HepG2 (cell line): ENCODE measurements at regions not wholly inside any gene's neighbourhood (a gene's known extent, or its start where the extent isn't known, plus 50 kb on each side); places are given as distances from the start of the nearest gene placed in this dataset.

Experiments
- ATAC-seq: fragments of 200-7000 bp; cut with Tn5 transposase; 3 replicates; pipeline ENCODE4 v1.9.1; 2020; ENCODE audit warnings: mild to moderate bottlenecking, moderate library complexity
- BruUV-seq: library from RNA; stranded (reverse); fragments of 400-500 nt; replicated peaks from 2 replicates; lab custom pipeline; 2021; lab: Mats Ljungman, UMichigan
- CTCF ChIA-PET: fragments of 300-600 bp; formaldehyde crosslinking; extraction: SDS; loops from one replicate; lab custom pipeline; 2021; ENCODE audit warnings: low total read pairs, inconsistent platforms, low intra/inter-chr PET ratio; lab: Yijun Ruan, JAX
- POLR2A ChIA-PET: fragments of 350-600 bp; sonication (Branson Sonifier 250); formaldehyde crosslinking; loops from one replicate; lab custom pipeline; 2020; ENCODE audit warnings: antibody characterized with exemption, inconsistent platforms; lab: Yijun Ruan, JAX
- DNase-seq: peaks from one replicate; pipeline ENCODE4 v3.0.0-alpha.2; 2015; ENCODE audit warnings: low spot score
- FAIRE-seq: peaks from 3 replicates; lab custom pipeline; 2011; peaks lifted over from hg19 to GRCh38; lab: Jason Lieb, UNC
- H2AFZ ChIP-seq: one replicate; pipeline ENCODE4 v1.6.1; 2011; ENCODE audit warnings: low read length, inconsistent platforms
- H3K27ac ChIP-seq: fragments of 300-600 bp; 3 replicates; pipeline ENCODE4 v1.8.0; 2011; ENCODE audit warnings: mixed run types, mild to moderate bottlenecking, mixed read lengths, low read length, inconsistent platforms; ENCODE audit not compliant: insufficient read depth; ENCODE audit errors: extremely low read length
- H3K27me3 ChIP-seq, 2 experiments: fragments of 200-600 bp in 1 of 2; 2 replicates in 1 of 2; 3 replicates in 1 of 2; pipeline versions ENCODE4 v1.6.0 to v1.8.0; 2011; ENCODE audit warnings: low read length in 2 of 2, mild to moderate bottlenecking in 2 of 2, moderate library complexity in 2 of 2, inconsistent platforms in 1 of 2; ENCODE audit not compliant: insufficient read depth in 2 of 2, control insufficient read depth in 1 of 2
- H3K36me3 ChIP-seq, 2 experiments: fragments of 200-600 bp in 1 of 2; replicated peaks in 1 of 2; 2 replicates in 1 of 2; 3 replicates in 1 of 2; pipeline versions ENCODE4 v1.5.1 to v1.8.0; 2011; ENCODE audit warnings: low read length in 2 of 2, inconsistent platforms in 1 of 2; ENCODE audit not compliant: insufficient read depth in 2 of 2, control insufficient read depth in 1 of 2
- H3K4me1 ChIP-seq: 2 replicates; pipeline ENCODE4 v1.5.1; 2012; ENCODE audit warnings: low read length, inconsistent platforms; ENCODE audit not compliant: insufficient read depth
- H3K4me2 ChIP-seq: 2 replicates; pipeline ENCODE4 v1.6.0; 2011; ENCODE audit warnings: low read depth, low read length, inconsistent platforms
- H3K4me3 ChIP-seq, 3 experiments: fragments of 200-600 bp in 1 of 3; sonication (generic), shearing (Covaris generic) in 1 of 3; replicated peaks in 1 of 3; 2 replicates each; pipeline ENCODE4 v1.5.1; 2011 to 2016; ENCODE audit warnings: low read length in 3 of 3, inconsistent platforms in 2 of 3, low read depth in 2 of 3, mild to moderate bottlenecking in 2 of 3, control low read depth in 1 of 3, mixed read lengths in 1 of 3; ENCODE audit not compliant: insufficient read depth in 1 of 3
- H3K79me2 ChIP-seq: one replicate; pipeline ENCODE4 v1.6.1; 2011; ENCODE audit warnings: low read length, inconsistent platforms; ENCODE audit not compliant: insufficient read depth
- H3K9ac ChIP-seq: 2 replicates; pipeline ENCODE4 v1.6.0; 2011; ENCODE audit warnings: mild to moderate bottlenecking, low read depth, low read length, inconsistent platforms; ENCODE audit not compliant: insufficient read depth
- H3K9me3 ChIP-seq: 2 replicates; pipeline ENCODE4 v1.5.1; 2012; ENCODE audit warnings: mild to moderate bottlenecking, low read length
- H4K20me1 ChIP-seq: 2 replicates; pipeline ENCODE4 v1.6.0; 2011; ENCODE audit warnings: inconsistent platforms, mild to moderate bottlenecking, low read length, moderate library complexity; ENCODE audit not compliant: insufficient read depth
- CENPX ChIP-seq: sonication (generic); formaldehyde crosslinking; IDR thresholded peaks from 2 replicates; pipeline ENCODE4 v1.9.0; 2021; ENCODE audit warnings: mild to moderate bottlenecking, missing genetic modification reagents, moderate library complexity
- E2F1 ChIP-seq: sonication (generic); formaldehyde crosslinking; IDR thresholded peaks from 2 replicates; pipeline ENCODE4 v1.5.0; 2020; ENCODE audit warnings: missing genetic modification reagents
- FOSL2 ChIP-seq: sonication (generic); formaldehyde crosslinking; IDR thresholded peaks from 2 replicates; pipeline ENCODE4 v1.4.0; 2020; ENCODE audit warnings: missing genetic modification reagents
- MTA3 ChIP-seq: sonication (generic); formaldehyde crosslinking; IDR thresholded peaks from 2 replicates; pipeline ENCODE4 v1.4.0; 2020; ENCODE audit warnings: missing genetic modification reagents
- MTF1 ChIP-seq: sonication (generic); formaldehyde crosslinking; IDR thresholded peaks from 2 replicates; pipeline ENCODE4 v1.5.0; 2020; ENCODE audit warnings: missing genetic modification reagents
- NBN ChIP-seq: fragments of 450-650 bp; conservative IDR thresholded peaks from 2 replicates; pipeline ENCODE4 v1.6.1; 2017
- NR3C1 ChIP-seq: sonication (generic); formaldehyde crosslinking; IDR thresholded peaks from 2 replicates; pipeline ENCODE4 v1.4.0; 2020; ENCODE audit warnings: missing genetic modification reagents
- POGK ChIP-seq: sonication (generic); formaldehyde crosslinking; conservative IDR thresholded peaks from 2 replicates; pipeline ENCODE4 v1.8.0; 2022; ENCODE audit warnings: mild to moderate bottlenecking, moderate library complexity, missing genetic modification reagents
- SAFB2 ChIP-seq: sonication (generic); formaldehyde crosslinking; IDR thresholded peaks from 2 replicates; pipeline ENCODE4 v1.5.1; 2020; ENCODE audit warnings: missing genetic modification reagents, low read depth, mild to moderate bottlenecking, borderline replicate concordance
- ZGPAT ChIP-seq: IDR thresholded peaks from 2 replicates; pipeline ENCODE4 v1.6.1; 2016; ENCODE audit warnings: mild to moderate bottlenecking
- ZNF280D ChIP-seq: sonication (generic); formaldehyde crosslinking; IDR thresholded peaks from 2 replicates; pipeline ENCODE4 v1.5.1; 2020; ENCODE audit warnings: mild to moderate bottlenecking, missing genetic modification reagents
- ZNF513 ChIP-seq: sonication (generic); formaldehyde crosslinking; conservative IDR thresholded peaks from 2 replicates; pipeline ENCODE4 v1.5.0; 2020; ENCODE audit warnings: missing genetic modification reagents
- WGBS: methylation state at CpG from one replicate; pipeline ENCODE4 v1.1.6; 2017; ENCODE audit warnings: low lambda C conversion rate; 5-methylcytosine and 5-hydroxymethylcytosine counted together
- in situ Hi-C: cut with HindIII; loops from 2 replicates; pipeline ENCODE4 v1.10.0; 2017; ENCODE audit warnings: low pct_unique_long_range_greater_than_20kb; ENCODE audit not compliant: extremely low pct_ligation_motif_present
- intact Hi-C: fragments of 100-400 bp; cut with micrococcal nuclease; formaldehyde crosslinking; loops from one replicate; pipeline ENCODE4 v1.10.0; 2022; ENCODE audit not compliant: unreplicated experiment

- TF ChIP-seq CENPX (no peak), ZGPAT (no peak), NBN (no peak), SAFB2 (CRISPR knock-in tag) (no peak), FOSL2 (no peak)
These were observed 263.4 kb upstream of the SNX7 start (continued) for GRCh38 chr1:98398092-98398491.

- H3K4me2 ChIP-seq: no peak overlapping the region
- no peak overlapping the region for H2AFZ ChIP-seq
- TF ChIP-seq E2F1 (CRISPR knock-in tag) (no peak), MTF1 (CRISPR knock-in tag) (no peak), ZNF280D (CRISPR knock-in tag) (no peak), MTA3 (CRISPR knock-in tag) (no peak), POGK (CRISPR knock-in tag) (no peak), NR3C1 (CRISPR knock-in tag) (no peak), ZNF513 (CRISPR knock-in tag) (no peak)
- no peak overlapping the region for H3K4me3 ChIP-seq
- H3K9ac ChIP-seq: no peak overlapping the region
- no peak for ATAC-seq
- H3K36me3 ChIP-seq: no peaks in the 10 kb centered on the region
- FAIRE-seq: no peak
- intact Hi-C loops (no loop called here), in situ Hi-C loops (no loop called here)
- no peaks in the 10 kb centered on the region for H3K79me2 ChIP-seq
- H3K27ac ChIP-seq: no peak overlapping the region
- BruUV-seq: no TSS peak
- H3K27me3 ChIP-seq: no peaks in the 10 kb centered on the region
- POLR2A ChIA-PET: no interaction called here
- no peaks in the 10 kb centered on the region for H3K4me1 ChIP-seq
- H4K20me1 ChIP-seq: no peaks in the 10 kb centered on the region
- DNase-seq: no peak
- WGBS: 25% methylated on average over 2 of the region's 2 CpGs
- CTCF ChIA-PET: no interaction called here
- no peaks in the 10 kb centered on the region for H3K9me3 ChIP-seq
These were observed 267.8 kb upstream of the SNX7 start for GRCh38 chr1:98393719-98394118.
